Vagina (tissue), 2 donors: ENCODE measurements at regions not wholly inside any gene's neighbourhood (a gene's known extent, or its start where the extent isn't known, plus 50 kb on each side); places are given as distances from the start of the nearest gene placed in this dataset.

Source experiments
- DNase-seq, 2 donors: peaks; one replicate each; pipeline ENCODE4 v3.0.0-alpha.2; 2017; ENCODE audit errors: extremely low spot score in 2 of 2
- H3K27ac ChIP-seq: fragments of 200-600 bp; sonication (generic); one replicate; pipeline ENCODE4 v1.5.1; 2019
- H3K27me3 ChIP-seq: fragments of 200-600 bp; sonication (generic); one replicate; pipeline ENCODE4 v1.5.1; 2019
- H3K36me3 ChIP-seq, 2 donors: fragments of 200-600 bp; sonication (generic); one replicate each; pipeline ENCODE4 v1.5.1; 2017 to 2019
- H3K4me1 ChIP-seq: fragments of 200-600 bp; sonication (generic); one replicate; pipeline ENCODE4 v1.5.1; 2019
- H3K4me3 ChIP-seq, 2 donors: fragments of 200-600 bp; sonication (generic); 1 replicate in 1 of 2; 2 replicates in 1 of 2; pipeline ENCODE4 v1.5.1; 2016 to 2019
- H3K9me3 ChIP-seq: fragments of 200-600 bp; sonication (generic); one replicate; pipeline ENCODE4 v1.5.1; 2019
- POLR2A ChIP-seq, 2 donors: fragments of 450-650 bp; IDR thresholded peaks; one replicate each; pipeline ENCODE4 v1.6.1; 2017; ENCODE audit warnings: antibody characterized with exemption in 2 of 2, mild to moderate bottlenecking in 2 of 2, moderate library complexity in 2 of 2
- POLR2AphosphoS5 ChIP-seq, 2 donors: sonication (generic); formaldehyde crosslinking; IDR thresholded peaks; one replicate each; pipeline ENCODE4 v1.9.0; 2017; ENCODE audit warnings: antibody characterized with exemption in 2 of 2, mild to moderate bottlenecking in 2 of 2, low read depth in 1 of 2; ENCODE audit not compliant: insufficient read depth in 1 of 2
- intact Hi-C: fragments of 100-400 bp; cut with DNase I; formaldehyde crosslinking; loops from one replicate; pipeline ENCODE4 v1.15.1; 2023
- TF ChIP-seq, protein P1 (sequence below), 3 experiments: fragments of 450-650 bp in 2 of 3; fragments of 200-600 bp in 1 of 3; sonication (generic) in 1 of 3; IDR thresholded peaks; one replicate each; pipeline ENCODE4 v1.5.1; 2017 to 2019; ENCODE audit warnings: antibody characterized with exemption in 3 of 3, mild to moderate bottlenecking in 2 of 3, moderate library complexity in 2 of 3

DNA sequence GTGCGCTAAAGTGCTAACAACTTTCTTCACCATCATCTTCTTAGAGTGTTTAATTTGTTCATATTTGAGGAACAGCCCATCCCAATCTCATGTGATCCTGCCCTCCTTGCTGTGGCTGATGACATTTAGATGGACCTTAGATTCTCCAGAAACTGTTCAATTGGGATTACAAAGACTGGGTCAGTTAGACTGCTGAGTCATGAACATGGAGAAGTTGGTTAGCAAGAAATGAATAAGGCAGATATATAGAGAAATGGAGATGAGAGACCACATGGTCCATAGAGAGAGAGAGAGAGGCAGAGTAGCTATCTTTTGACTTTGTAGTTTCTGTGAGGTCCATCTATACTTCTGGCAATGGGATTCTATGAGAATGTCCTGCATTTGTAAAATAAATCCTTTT, 275.9 kb downstream of the GLUD2 start:
- intact Hi-C loops, result no loop called here
- Histone ChIP-seq H3K4me3 (no peak overlapping the region), H3K27ac (no peak overlapping the region), H3K27me3 (no peaks in the 10 kb centered on the region), H3K9me3 (no peaks in the 10 kb centered on the region), H3K36me3 (no peaks in the 10 kb centered on the region), H3K4me1 (no peaks in the 10 kb centered on the region)
- TF ChIP-seq POLR2A (IDR thresholded peaks at IDR 0.05), result no peak
- TF ChIP-seq, protein P1, sequence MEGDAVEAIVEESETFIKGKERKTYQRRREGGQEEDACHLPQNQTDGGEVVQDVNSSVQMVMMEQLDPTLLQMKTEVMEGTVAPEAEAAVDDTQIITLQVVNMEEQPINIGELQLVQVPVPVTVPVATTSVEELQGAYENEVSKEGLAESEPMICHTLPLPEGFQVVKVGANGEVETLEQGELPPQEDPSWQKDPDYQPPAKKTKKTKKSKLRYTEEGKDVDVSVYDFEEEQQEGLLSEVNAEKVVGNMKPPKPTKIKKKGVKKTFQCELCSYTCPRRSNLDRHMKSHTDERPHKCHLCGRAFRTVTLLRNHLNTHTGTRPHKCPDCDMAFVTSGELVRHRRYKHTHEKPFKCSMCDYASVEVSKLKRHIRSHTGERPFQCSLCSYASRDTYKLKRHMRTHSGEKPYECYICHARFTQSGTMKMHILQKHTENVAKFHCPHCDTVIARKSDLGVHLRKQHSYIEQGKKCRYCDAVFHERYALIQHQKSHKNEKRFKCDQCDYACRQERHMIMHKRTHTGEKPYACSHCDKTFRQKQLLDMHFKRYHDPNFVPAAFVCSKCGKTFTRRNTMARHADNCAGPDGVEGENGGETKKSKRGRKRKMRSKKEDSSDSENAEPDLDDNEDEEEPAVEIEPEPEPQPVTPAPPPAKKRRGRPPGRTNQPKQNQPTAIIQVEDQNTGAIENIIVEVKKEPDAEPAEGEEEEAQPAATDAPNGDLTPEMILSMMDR (IDR thresholded peaks at IDR 0.05), result no peak
- no peak for TF ChIP-seq POLR2AphosphoS5 (IDR thresholded peaks at IDR 0.05; ENCODE audit: insufficient read depth in 1 of 2, low read depth in 1 of 2)
- DNase-seq, result no peak

- Histone ChIP-seq H3K4me1 (no peaks in the 10 kb centered on the region), H3K36me3 (no peaks in the 10 kb centered on the region), H3K27ac (no peak overlapping the region), H3K4me3 (no peak overlapping the region), H3K27me3 (no peaks in the 10 kb centered on the region), H3K9me3 (no peaks in the 10 kb centered on the region)
- DNase-seq, result no peak
- TF ChIP-seq POLR2AphosphoS5 (IDR thresholded peaks at IDR 0.05; ENCODE audit: insufficient read depth in 1 of 2, low read depth in 1 of 2) (no peak), POLR2A (IDR thresholded peaks at IDR 0.05) (no peak)
- TF ChIP-seq, protein P1 (IDR thresholded peaks at IDR 0.05), result no peak
- intact Hi-C loops, result no loop called here
These were observed 286.5 kb downstream of the GLUD2 start for GRCh38 chrX:121333942-121334341.

GRCh38 chrX:121336831-121337421, 289.5 kb downstream of the GLUD2 start:
- Histone ChIP-seq H3K27ac (no peak overlapping the region), H3K4me1 (no peaks in the 10 kb centered on the region), H3K9me3 (no peaks in the 10 kb centered on the region), H3K36me3 (no peaks in the 10 kb centered on the region), H3K27me3 (no peaks in the 10 kb centered on the region), H3K4me3 (no peak overlapping the region)
- TF ChIP-seq POLR2AphosphoS5 (IDR thresholded peaks at IDR 0.05; ENCODE audit: insufficient read depth in 1 of 2, low read depth in 1 of 2), result no peak
- no peak for TF ChIP-seq POLR2A (IDR thresholded peaks at IDR 0.05)
- TF ChIP-seq, protein P1 (IDR thresholded peaks at IDR 0.05), result no peak
- no peak for DNase-seq
- intact Hi-C loops, result no loop called here

GRCh38 chrX:121337816-121338215, 290.4 kb downstream of the GLUD2 start:
- Histone ChIP-seq H3K27me3 (no peaks in the 10 kb centered on the region), H3K27ac (no peak overlapping the region), H3K4me3 (no peak overlapping the region), H3K36me3 (no peaks in the 10 kb centered on the region), H3K4me1 (no peaks in the 10 kb centered on the region), H3K9me3 (no peaks in the 10 kb centered on the region)
- intact Hi-C loops, result no loop called here
- no peak for DNase-seq
- TF ChIP-seq POLR2A (IDR thresholded peaks at IDR 0.05) (no peak), POLR2AphosphoS5 (IDR thresholded peaks at IDR 0.05; ENCODE audit: insufficient read depth in 1 of 2, low read depth in 1 of 2) (no peak)
- TF ChIP-seq, protein P1 (IDR thresholded peaks at IDR 0.05), result no peak

- intact Hi-C loops, result no loop called here
- H3K27me3 ChIP-seq, result no peaks in the 10 kb centered on the region
- no peaks in the 10 kb centered on the region for H3K9me3 ChIP-seq
- no peak for DNase-seq
- H3K4me1 ChIP-seq, result no peaks in the 10 kb centered on the region
- no peak for TF ChIP-seq POLR2AphosphoS5 (IDR thresholded peaks at IDR 0.05; ENCODE audit: insufficient read depth in 1 of 2, low read depth in 1 of 2)
- no peak for TF ChIP-seq POLR2A (IDR thresholded peaks at IDR 0.05)
- TF ChIP-seq, protein P1 (IDR thresholded peaks at IDR 0.05), result no peak
- no peak overlapping the region for H3K4me3 ChIP-seq
- H3K27ac ChIP-seq, result no peak overlapping the region
- H3K36me3 ChIP-seq, result no peaks in the 10 kb centered on the region
These were observed 301.9 kb downstream of the GLUD2 start for GRCh38 chrX:121349263-121349662.
